Kidney (tissue), 13 donors: ENCODE measurements at regions not wholly inside any gene's neighbourhood (a gene's known extent, or its start where the extent isn't known, plus 50 kb on each side); places are given as distances from the start of the nearest gene placed in this dataset.
A peak's percentile ranks its signal among the peaks of the same experiment; 100 is the strongest.

Experiments used
- DNase-seq, 5 donors: peaks; one replicate each; pipeline ENCODE4 v3.0.0-alpha.2; 2013 to 2020
- FAIRE-seq: peaks from 2 replicates; lab custom pipeline; 2012; peaks lifted over from hg19 to GRCh38; lab: Jason Lieb, UNC
- H3K27ac ChIP-seq, 2 donors: one replicate each; pipeline ENCODE4 v1.7.0; 2013; ENCODE audit warnings: low read depth in 2 of 2, low read length in 2 of 2, inconsistent platforms in 1 of 2
- H3K27me3 ChIP-seq: one replicate; pipeline ENCODE4 v1.7.1; 2013; ENCODE audit warnings: low read length, inconsistent platforms; ENCODE audit not compliant: control insufficient read depth, insufficient read depth
- H3K36me3 ChIP-seq, 3 donors: one replicate each; pipeline versions ENCODE4 v1.7.0 to v1.7.1; 2013; ENCODE audit warnings: low read length in 3 of 3, control low read depth in 1 of 3, inconsistent platforms in 1 of 3; ENCODE audit not compliant: insufficient read depth in 3 of 3, control insufficient read depth in 2 of 3
- H3K4me1 ChIP-seq, 3 donors: one replicate each; pipeline versions ENCODE4 v1.7.0 to v1.7.1; 2013; ENCODE audit warnings: low read length in 3 of 3, inconsistent platforms in 1 of 3, low read depth in 1 of 3; ENCODE audit not compliant: control insufficient read depth in 2 of 3, insufficient read depth in 2 of 3
- H3K4me3 ChIP-seq, 3 donors: one replicate each; pipeline versions ENCODE4 v1.7.0 to v1.8.1; 2013; ENCODE audit warnings: low read length in 3 of 3, control low read depth in 1 of 3, inconsistent platforms in 1 of 3
- H3K9ac ChIP-seq, 3 donors: one replicate each; pipeline versions ENCODE4 v1.7.0 to v1.7.1; 2013; ENCODE audit warnings: low read length in 3 of 3, control low read depth in 1 of 3, inconsistent platforms in 1 of 3
- H3K9me3 ChIP-seq, 3 donors: one replicate each; pipeline versions ENCODE4 v1.7.0 to v1.7.1; 2013; ENCODE audit warnings: low read length in 3 of 3, control low read depth in 1 of 3, inconsistent platforms in 1 of 3; ENCODE audit not compliant: control insufficient read depth in 2 of 3, insufficient read depth in 1 of 3
- intact Hi-C: fragments of 100-400 bp; cut with DNase I; formaldehyde crosslinking; loops from one replicate; pipeline ENCODE4 v1.11.1; 2022
- TF ChIP-seq, protein P1 (sequence below): IDR thresholded peaks from 3 replicates; pipeline ENCODE4 v1.5.1; 2012; ENCODE audit warnings: mild to moderate bottlenecking, moderate library complexity, borderline replicate concordance; ENCODE audit not compliant: insufficient read depth; ENCODE audit errors: extremely low read depth
- donor health status: control.
- donor health status: control.
- donor health status: control.
- donor health status: control.
- donor health status: control.
- donor health status: DM: yes; HTN: yes; CAD: no.
- donor health status: Normal renal cell carcinoma (clear cell type).

DNA sequence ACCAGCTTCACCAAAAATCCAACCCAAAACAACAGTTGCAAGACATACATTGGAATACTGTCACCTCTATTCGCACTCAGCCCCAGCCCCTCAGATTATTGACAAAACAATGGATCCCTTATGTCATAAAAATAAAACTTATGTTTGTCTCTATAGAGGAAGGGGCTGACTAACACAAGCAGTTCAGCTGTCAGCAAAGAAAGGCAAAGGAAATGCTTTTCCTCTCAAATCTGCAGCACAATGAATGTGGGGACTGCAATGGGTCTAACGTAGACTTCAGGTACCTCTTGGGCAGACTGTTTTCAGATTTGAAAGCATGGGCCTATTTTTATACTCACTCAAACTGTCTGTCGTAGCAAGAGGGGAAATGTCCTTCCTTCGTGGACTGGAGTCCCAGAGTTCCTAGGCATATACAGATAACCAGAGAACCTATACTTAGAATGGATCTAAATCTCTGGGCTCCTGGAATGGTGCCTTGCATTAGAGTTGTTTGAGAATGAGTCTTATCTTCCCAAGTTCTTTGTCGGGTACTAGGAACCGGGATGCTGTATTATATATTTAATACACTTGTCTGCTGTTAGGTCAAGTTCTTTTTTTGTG is 307.7 kb upstream of the DDX53 start:
- intact Hi-C loops, result no loop called here
- no peak overlapping the region for H3K27ac ChIP-seq
- H3K27me3 ChIP-seq, result no peaks in the 10 kb centered on the region
- FAIRE-seq, result no peak
- H3K4me1 ChIP-seq, result no peaks in the 10 kb centered on the region
- H3K36me3 ChIP-seq, result no peaks in the 10 kb centered on the region
- H3K4me3 ChIP-seq, result no peak overlapping the region
- DNase-seq, result no peak
- H3K9me3 ChIP-seq, result no peaks in the 10 kb centered on the region
- TF ChIP-seq, protein P1, sequence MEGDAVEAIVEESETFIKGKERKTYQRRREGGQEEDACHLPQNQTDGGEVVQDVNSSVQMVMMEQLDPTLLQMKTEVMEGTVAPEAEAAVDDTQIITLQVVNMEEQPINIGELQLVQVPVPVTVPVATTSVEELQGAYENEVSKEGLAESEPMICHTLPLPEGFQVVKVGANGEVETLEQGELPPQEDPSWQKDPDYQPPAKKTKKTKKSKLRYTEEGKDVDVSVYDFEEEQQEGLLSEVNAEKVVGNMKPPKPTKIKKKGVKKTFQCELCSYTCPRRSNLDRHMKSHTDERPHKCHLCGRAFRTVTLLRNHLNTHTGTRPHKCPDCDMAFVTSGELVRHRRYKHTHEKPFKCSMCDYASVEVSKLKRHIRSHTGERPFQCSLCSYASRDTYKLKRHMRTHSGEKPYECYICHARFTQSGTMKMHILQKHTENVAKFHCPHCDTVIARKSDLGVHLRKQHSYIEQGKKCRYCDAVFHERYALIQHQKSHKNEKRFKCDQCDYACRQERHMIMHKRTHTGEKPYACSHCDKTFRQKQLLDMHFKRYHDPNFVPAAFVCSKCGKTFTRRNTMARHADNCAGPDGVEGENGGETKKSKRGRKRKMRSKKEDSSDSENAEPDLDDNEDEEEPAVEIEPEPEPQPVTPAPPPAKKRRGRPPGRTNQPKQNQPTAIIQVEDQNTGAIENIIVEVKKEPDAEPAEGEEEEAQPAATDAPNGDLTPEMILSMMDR, result no peak
- no peak overlapping the region for H3K9ac ChIP-seq

DNA sequence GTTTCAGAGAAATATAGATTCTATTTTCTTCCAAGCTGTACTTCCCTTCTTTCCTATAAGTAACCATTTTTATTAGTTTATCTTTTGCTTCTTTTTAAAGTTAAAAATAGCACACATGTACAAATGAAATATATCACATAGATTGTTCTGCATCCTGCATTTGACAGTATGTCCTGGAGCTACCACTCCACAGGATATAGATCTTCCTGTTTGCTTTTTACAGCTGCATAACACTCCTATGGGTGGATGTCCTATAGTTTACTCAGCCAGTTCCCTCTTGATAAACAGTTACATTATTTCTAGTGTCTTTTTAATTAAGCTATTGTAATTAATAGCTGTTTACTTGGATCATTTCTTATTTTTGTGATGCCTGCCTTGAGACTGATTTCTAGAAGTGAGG is 301.6 kb upstream of the DDX53 start:
- intact Hi-C loops, result no loop called here
- H3K9me3 ChIP-seq, result no peaks in the 10 kb centered on the region
- no peak overlapping the region for H3K4me3 ChIP-seq
- H3K9ac ChIP-seq, result no peak overlapping the region
- no peaks in the 10 kb centered on the region for H3K27me3 ChIP-seq
- H3K4me1 ChIP-seq, result no peaks in the 10 kb centered on the region
- H3K27ac ChIP-seq, result no peak overlapping the region
- FAIRE-seq (no peak), DNase-seq (peak in 1 of 5 donors; percentile 27)
- H3K36me3 ChIP-seq, result no peaks in the 10 kb centered on the region
- TF ChIP-seq, protein P1, result no peak

DNA sequence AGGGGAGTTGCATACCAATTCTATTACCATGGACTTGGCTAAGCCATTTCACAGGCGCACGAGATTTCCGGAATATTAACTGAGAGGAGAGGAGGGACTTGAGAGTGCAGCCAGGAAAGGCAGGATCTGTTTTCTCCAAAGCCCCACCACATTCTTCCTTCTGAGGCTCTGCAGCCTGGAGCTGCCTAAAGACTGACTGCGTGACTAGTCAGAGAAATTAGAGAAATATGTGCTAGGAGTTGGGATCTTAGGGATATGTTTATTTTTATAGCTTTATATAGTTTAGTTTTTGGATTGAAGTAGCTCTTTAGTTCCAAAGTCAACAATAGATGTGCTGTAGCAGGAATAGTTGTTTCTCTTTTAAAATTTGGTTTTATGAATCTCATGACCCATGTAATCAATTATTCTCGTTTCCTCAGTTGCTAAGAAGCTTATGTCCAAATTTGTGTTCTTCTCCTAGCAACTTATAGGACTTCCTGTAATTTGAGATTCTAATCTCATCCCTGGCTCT is 300.1 kb upstream of the DDX53 start:
- no peak for FAIRE-seq

More for the DNA sequence above, 300.1 kb upstream of the DDX53 start:
- H3K9me3 ChIP-seq, result no peaks in the 10 kb centered on the region
- TF ChIP-seq, protein P1, result no peak
- H3K4me3 ChIP-seq, result no peak overlapping the region
- no peaks in the 10 kb centered on the region for H3K36me3 ChIP-seq
- no peak overlapping the region for H3K27ac ChIP-seq
- DNase-seq, result peak in 3 of 5 donors; percentile 20 to 85 (median 58)
- intact Hi-C loops, result no loop called here
- no peak overlapping the region for H3K9ac ChIP-seq
- no peaks in the 10 kb centered on the region for H3K4me1 ChIP-seq
- no peaks in the 10 kb centered on the region for H3K27me3 ChIP-seq
